ENCODE measurements at regions not wholly inside any gene's neighbourhood (a gene's known extent, or its start where the extent isn't known, plus 50 kb on each side); places are given as distances from the start of the nearest gene placed in this dataset.
"Not testable (repeated sequence)": the region's sequence is repeated elsewhere in the genome, so short reads cannot be mapped to it uniquely, and the experiment has no call there.

DNA sequence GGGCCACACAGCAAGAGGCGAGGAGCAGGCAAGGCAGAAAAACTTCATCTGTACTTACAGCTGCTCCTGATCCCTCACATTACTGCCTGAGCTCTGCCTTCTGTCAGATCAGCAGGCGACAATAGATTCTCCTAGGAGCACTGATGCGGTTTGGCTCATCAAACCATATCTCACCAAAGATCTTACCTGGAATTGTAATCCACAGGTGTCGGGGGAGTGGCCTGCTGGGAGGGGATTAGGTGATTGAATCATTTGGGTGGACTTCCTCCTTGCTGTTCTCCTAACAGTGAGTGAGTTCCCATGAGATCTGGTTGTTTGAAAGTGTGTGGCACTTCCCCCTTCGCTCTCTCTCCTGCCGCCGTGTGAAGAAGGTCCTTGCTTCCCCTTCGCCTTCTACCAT lies 647.3 kb downstream of the SOCS6 start:
- DNase-seq, result peak; percentile 1

DNA sequence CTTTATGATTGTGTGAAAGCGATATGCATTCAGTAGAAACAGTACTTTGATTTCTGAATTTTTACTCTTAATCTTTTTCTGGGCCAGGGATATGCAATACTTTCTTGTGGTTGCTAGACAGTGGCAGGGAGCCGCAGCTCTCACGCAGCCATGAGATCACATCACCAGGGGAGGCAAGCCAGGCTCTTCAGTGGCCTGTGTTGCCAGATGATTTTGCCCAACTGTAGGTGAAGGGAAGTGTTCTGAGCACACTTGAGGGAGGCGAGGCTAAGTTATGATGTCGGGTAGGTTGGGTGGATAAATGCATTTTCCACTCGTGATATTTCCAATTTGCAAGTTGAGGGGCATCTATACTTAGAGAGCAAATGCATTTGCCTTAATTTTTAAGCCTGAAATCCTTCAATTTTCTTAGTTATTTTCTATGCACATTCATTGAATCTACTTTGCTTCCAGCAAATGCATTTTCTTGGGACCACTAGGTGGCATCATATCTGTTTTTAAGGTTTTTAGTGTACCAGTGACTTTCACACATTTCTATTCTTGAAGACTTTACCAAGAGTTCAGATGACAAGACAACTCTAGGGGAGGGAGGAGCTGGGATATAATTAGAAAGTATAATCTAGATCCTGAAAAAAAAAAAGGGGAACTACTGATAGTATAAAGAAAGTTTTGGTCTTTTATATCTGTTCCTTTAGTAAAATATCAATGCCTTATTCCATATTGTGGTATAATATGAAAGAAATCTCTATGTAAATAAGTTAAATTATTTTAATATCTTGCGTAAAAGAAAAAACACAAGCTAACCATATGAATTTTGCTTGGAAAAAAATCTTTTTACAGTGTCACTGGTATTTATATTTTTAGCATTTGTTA lies 643.3 kb downstream of the SOCS6 start:
- peak; percentile 20 for DNase-seq

DNA sequence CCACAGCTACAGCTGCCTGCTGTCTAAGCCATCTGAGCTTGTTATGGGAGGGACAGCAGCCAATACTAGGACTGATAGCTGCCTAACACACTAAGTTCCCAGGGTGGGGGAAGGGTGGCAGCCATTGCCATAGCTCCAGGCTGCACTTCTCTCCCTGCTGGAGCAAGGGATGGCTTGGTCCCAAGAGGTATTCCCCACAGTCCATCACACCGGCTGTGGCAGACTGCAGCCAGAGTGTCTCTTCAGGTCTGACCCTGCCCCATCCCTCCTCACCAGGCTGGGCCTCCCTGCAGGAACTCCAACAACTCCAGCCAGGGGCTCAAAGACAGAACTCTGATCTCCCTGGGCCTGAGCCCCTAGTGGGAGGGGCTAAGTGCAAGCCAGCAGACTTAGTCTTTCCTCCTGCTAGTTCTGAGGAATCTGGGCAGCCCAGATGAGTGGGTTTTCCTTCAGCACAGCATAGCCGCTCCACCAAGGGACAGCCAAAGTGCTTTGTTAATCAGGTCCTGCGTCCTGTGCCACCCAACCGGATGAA lies 632.1 kb downstream of the SOCS6 start:
- no peak for DNase-seq

DNA sequence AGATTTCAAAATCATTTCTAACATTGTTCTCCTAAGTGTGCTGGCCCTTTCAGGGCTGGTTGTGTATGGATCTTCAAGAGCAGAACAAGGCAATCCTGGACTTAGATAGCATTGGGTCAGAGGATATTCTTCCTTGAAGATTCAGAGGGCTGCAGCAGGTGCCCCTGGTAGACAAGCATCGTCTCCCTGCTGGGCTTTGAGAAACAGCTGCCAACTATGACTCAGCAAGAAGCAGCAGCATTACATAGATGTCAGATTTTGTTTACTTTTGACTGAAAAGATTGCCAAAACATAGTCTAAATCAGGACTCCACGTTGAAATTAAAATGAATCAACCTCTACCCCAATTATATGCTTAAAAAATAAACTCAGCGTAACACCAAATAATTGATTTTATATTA lies 618.8 kb downstream of the SOCS6 start:
- peak; percentile 8 for DNase-seq

DNA sequence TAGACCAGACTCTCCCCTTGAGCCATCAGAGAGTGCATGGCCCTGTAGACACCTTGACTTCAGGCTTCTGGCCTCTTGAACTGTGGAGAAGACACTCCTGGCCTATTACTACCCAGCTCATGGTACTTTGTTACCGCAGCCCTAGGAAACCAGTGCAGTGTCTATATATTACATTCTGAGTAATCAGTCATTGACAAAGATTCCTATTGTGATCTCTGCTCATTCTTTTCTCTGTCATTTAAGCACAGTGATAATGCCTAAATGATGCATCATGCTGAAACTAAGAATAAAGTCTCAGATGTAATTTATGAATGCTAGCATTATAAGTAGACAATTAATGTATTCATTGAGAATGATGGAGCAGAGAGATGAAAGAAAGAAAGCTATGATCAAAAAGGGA lies 603.5 kb downstream of the SOCS6 start:
- no peak for DNase-seq

DNA sequence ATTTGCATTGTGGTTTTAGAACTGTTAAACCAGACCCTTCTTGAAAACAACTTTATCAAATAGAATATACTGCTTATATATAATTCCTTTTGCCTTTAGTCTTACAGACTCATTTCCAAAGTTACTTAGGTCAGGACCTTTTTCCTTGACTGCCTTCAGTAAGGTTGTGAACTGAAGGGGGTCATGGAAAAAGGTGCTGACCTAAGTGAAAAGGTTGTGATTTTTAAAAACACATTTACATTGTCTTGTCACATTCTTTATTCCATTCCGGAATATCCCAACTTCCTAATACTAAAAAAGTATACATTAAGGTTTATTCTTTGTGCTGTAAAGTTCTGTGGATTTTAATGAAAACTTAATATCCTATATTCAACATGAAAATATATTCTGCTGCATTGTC lies 581.4 kb downstream of the SOCS6 start:
- DNase-seq, result no peak

DNA sequence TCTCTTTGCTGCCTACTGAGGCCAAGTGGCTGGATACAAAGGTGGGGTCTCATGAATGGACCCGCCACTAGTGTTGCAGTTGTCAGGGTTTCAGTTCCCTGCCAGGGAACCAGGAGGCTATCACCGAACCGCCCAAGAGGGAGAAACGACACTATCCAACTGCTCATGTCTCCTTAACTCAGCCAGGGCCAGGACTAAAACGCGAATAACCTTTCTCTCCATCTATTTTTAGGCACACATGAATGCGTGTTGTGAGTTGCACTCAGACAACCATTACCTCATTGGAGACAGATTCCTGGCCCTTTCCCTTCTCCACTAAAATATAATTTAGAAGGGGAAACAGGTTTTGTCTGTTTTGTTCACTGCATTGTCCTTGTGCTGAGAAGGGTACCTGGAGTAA lies 559.5 kb downstream of the SOCS6 start:
- no peak for DNase-seq

DNA sequence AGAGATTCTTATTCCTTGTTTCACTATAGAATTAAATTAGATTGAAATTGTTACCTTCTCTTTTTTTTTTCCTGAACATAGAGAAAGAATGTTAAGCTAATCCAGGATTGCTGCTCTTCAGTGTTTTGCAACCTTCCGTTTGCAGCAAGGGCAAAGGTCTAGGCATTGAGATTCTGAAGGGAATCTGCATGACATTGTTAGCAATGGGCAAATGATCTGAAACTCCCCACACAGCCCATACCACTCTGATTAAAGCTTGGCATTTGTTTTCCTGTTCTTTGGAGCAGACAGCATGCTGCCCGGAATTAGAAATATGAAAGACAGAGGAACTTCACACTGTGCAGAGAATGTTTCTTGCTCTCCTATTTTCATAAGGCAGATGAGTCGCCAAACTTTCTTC lies 551.8 kb downstream of the SOCS6 start:
- DNase-seq, result no peak

DNA sequence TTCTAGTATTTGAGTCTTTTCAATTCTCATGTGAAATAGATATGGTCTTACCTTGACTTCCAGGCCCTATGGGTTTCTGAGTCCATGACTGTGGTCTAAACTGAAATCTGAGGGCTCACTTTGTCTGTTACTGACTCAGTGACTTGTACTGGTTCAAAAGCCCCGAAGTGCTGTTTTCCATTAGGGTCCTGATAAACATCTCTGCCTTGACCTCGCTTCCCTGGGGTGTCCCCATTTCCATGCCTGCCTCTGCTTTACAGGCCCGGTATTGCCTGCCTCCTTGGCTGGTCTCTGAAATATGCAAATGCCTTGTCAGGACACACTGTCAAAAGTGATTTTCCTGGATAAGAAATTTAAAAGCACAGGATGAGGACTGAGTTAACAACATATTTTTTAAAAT lies 538.8 kb downstream of the SOCS6 start:
- no peak for DNase-seq

DNA sequence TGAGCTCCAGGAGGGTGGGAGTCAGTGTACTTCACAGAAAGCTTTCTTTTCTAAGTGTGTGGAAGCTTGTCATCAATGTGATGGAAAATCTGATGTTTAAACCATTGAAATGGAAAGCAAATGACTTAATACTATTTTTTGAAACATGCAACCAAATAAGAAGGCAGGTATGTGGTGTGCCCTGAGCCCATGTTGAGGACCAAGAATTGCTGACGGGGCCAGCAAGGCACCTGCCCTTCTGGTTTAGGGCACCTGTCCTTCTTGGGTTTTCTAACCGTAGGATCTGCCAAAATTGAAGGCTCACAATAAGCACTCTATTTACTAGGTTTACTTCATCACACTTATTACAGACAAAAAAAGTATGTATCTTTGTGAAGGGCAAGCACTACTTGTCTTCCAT lies 537.7 kb downstream of the SOCS6 start:
- DNase-seq, result no peak

DNA sequence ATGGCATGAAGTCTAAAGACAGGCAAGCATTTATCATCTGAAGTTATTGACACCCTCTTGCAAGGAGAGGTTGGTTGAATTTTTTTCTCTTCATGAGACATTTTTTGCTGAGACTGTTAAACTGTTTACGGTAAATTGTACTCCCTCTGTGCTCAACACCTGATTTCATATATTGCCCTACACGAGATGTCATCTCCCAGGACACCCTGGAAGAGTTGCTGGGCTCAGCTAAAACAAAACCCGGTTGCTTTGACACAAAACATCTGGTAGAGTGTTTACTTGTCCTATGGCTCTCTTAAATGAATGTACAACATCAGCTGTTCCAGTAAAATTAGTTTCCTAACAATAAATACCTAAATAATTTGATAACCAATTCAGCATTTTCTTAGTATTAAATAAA lies 533.8 kb downstream of the SOCS6 start:
- no peak for DNase-seq

DNA sequence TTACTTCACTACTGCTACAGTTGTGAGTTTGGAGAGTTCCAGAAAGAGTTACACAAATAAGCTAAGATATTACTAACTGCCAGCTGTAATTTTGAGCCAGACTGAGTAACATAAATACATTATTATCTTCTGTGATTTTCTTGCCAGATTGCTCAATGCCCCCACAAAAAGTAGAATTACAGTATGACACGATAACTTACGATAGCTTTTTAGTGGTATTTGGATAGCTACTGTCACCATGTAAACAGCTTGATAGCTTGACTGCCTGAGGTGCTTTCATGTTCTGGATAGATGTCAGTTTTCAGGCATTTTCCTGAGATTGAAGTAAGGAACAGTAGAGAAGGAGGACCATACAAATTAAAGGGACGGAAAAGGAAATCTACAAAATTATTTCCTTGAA lies 533.3 kb downstream of the SOCS6 start:
- no peak for DNase-seq

DNA sequence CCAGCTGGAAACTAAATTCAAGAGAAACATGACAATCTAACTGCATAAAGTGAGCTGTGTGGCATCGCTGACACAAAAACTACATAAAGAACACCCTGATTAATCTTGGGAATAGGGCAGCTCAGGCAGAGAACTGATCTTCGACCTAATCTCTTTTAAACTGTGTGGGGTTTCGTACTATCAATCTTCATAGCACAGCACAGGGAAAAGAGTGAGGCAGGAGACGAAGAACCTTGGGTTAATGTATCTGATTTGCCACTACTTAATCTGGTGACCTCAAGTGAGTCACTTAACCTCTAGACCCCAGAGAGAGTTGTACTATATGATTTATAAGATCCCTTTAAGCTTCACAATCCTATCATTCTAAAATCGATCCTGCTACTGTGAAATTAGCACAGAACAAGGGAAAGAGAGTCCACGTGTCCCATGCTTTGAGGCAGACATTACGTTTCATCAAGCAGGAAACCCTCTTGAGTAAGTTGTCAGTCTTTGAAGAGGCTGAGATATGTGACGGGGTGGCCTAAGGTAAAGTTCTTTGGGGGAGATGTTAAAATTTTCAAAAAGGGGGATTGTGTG lies 519.7 kb downstream of the SOCS6 start:
- no peak for DNase-seq

DNA sequence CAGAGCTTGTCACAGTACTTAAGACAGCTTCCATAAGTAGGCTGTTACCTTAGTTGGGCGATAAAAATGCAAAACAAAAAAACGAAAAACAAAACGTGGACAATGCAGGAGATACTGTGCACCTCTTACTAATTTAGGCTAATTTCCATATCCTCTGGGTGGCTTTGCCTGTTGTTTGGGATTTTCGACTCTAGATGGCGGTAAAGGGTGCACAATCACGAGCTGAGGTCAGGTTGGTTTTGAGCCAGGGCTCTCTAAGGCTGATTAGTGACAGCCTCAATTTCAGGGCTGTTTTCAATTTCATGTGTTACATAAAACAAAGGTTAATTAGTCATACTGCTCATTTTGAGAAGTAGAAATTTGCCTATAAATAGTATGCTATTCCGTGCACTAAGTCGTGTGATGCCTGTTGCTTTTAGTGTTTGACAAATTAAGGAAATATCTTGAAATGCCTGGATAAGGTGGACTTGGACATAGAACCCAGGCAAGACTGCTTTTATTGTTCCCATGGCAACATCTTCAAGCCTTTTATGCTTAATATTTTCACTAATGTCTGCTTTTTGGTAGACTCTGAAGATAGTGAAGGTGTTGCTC lies 493.1 kb downstream of the SOCS6 start:
- peak; percentile 13 for DNase-seq

DNA sequence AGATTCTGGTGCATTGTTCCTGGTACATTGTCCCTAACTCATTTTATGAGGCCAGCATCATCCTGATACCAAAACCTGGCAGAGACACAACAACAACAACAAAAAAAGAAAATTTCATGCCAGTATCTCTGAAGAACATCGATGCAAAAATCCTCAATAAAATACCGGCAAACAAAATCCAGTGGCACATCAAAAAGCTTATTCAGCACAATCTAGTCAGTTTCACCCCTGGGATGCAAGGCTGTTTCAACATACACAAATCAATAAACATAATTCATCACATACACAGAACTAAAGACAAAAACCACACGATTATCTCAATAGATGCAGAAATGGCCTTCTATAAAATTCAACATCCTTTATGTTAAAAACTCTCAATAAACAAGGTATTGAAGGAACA lies 477.4 kb downstream of the SOCS6 start:
- DNase-seq, result not testable (repeated sequence)

DNA sequence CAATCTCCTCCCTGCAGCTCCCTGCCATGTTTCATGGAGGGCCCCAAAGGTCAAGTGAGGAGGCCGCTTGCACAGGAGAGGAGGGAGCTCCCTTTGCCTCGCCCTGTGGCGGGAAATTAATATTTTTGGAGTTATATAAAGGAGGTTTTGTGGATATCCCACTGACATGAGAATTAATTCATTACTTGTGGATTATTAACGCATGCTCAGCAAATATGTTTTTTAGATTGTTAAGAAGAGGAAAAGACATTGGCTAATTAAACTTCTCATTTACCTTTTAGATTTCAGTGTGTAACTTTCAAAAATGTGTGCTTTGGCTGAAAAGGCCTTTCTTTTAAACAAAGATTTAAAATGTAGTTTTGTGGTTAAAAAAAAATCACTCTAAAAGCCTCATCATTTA lies 474.0 kb downstream of the SOCS6 start:
- no peak for DNase-seq

DNA sequence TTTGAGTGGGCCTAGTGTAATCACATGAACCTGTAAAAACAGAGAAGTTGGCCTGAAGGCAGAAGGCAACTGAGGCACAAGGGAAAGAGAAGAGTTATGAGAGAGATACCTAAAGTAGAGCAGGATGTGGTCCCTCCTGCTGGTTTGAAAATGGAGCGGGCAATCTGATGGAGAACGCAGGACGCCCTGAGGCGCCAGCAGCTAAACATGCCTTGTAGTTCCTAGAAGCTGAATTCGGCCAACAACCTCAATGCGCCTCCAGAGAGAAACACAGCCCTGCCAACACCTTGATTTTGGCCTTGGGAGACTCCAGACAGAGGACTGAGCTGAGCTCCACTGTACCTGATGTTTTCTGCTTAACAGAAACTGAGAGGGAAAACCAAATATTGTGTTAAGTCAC lies 469.9 kb downstream of the SOCS6 start:
- DNase-seq, result no peak

DNA sequence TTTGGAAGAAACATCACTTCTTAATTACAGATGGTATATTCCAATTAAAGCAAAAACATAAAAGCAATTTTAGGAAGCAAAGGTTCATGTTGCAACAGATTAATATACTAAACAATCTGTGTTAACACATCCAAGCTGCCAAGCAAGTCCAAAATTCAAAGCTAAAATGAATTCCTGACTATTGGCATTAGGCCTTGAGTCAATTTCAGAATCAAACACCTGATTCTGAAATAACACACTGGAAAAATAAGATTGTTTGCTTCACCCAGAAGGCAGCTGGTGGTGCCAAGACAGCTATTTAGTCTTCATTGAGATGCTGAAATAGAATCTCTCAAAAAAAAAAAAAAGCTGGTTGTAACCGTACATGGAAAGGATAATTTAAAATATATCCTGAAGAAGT lies 465.6 kb downstream of the SOCS6 start:
- no peak for DNase-seq

DNA sequence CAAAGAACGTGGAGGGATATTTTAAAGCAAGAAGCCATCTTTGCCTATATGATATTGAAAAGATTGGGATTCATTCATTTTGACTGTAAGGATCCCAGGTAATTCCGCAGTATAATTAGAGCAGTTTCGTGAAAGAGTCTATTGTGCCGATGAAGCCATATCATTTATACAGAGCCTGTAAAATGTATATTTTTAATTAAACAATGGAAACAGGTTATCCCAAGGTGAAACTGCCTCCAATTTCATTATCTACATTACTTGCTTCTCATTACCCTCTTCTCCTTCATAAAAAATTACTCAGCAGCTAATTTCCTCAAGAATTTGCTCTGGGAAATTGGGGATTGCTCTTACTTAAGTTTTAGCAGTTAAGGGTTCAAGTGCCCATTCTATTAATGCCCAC lies 444.1 kb downstream of the SOCS6 start:
- no peak for DNase-seq

DNA sequence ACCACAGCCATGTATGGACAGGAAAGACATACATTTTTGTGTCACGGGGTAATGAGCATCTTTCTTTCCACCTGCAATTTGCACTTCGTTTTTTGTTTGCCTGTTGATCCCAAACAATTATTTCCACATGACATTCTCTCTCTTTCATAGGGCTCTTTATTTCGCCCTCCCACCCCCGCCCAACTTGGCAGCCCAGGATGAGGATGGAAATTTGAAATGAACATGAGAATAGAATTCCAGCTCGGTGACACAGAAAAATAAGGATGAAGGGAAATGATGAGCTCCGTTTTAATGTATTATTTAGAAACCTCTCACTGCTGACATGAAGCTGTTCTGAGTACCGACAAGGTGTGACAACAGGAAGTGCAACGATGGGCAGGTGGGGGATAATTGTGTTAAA lies 443.3 kb downstream of the SOCS6 start:
- no peak for DNase-seq

DNA sequence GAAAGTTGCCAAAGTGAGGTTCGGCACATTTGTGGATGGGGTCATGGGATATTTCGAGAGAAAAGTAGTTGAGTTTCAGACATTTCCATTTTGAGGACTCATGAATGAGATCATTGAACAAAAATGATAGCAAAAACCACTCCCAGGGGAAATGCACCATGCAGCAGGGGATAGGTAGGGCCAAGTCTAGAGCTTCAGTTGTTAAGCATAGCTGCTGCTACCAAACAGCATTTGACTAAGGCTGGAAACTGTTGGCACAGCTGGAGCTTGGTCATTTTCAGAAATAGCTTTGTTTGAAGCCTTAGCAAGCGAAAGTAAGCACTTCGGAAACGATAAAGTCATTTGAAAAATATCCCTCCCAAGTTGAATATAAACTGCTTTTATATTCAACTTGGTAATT lies 431.8 kb downstream of the SOCS6 start:
- DNase-seq, result no peak

DNA sequence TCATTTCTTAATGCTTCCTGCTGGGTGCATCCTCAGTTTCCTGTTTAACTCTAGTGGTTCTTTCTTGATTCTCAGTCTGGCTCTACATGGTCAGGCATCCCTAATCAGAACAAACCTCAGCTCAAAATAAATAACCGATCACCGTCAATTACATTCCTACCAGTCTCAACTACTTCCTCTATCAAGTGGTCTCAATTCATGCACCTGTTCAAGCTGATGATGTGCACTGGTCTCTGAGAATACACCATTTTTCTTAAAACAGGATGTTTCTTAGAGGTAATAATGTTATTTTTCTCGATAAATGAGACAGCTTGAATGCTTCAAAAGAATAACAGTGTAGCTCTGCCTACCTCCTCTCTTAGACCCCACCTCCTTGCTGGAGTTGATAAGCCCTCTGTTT lies 420.9 kb downstream of the SOCS6 start:
- no peak for DNase-seq

DNA sequence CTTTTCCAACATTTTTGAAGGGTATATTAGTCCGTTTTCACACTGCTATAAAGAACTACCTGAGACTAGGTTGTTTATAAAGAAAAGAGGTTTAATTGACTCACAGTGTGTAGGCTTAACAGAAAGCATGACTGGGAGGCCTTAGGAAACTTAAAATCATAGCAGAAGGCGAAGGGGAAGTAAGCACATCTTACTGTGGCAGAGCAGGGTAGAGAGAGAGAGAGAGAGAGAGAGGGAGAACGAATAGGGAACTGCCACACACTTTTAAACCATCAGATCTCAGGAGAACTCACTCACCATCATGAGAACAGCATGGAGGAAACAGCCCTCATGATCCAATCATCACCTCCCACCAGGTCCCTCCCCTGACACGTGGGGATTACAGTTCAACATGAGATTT lies 420.3 kb downstream of the SOCS6 start:
- no peak for DNase-seq

DNA sequence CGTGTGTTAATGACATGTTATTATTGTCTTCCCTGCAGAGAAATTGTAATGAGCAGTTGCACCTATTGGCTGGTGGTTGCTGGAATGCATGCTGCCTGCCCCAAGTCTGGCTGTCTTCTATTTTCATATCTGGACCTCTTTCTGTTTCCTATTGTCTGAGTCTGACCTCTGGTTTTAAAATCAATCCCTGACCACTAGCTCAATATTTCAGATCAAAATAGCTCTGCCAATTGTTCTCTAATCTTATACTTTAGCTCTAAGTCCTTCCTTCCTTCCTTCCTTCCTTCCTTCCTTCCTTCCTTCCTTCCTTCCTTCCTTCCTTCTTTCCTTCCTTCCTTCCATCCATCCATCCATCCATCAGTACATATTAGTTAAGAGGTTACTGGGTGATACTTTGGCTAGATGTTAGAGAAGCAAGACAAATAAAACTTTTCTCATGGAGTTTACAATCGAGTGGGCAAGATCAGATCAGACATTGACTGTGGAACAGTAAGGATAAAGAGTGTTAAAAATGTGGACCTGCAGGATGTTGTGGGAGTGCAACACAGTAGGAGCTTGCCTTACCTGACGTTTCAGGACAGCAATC lies 417.1 kb downstream of the SOCS6 start:
- DNase-seq, result no peak
